Neuronal stem cell (in vitro differentiated cells): ENCODE measurements at regions not wholly inside any gene's neighbourhood (a gene's known extent, or its start where the extent isn't known, plus 50 kb on each side); places are given as distances from the start of the nearest gene placed in this dataset.

Experiments used
- DNase-seq: peaks from one replicate; pipeline ENCODE4 v3.0.0-alpha.2; 2013; ENCODE audit warnings: low spot score
- H2AFZ ChIP-seq: one replicate; pipeline ENCODE4 v1.6.1; 2013; ENCODE audit warnings: mild to moderate bottlenecking, low read length, inconsistent platforms
- H2AK5ac ChIP-seq: 2 replicates; pipeline ENCODE4 v1.6.1; 2013; ENCODE audit warnings: low read depth, mild to moderate bottlenecking, inconsistent platforms, low read length, moderate library complexity, mixed read lengths
- H2BK120ac ChIP-seq: 2 replicates; pipeline ENCODE4 v1.6.1; 2013; ENCODE audit warnings: low read depth, mild to moderate bottlenecking, inconsistent platforms, low read length, moderate library complexity, mixed read lengths
- H2BK12ac ChIP-seq: one replicate; pipeline ENCODE4 v1.6.1; 2013; ENCODE audit warnings: low read length, inconsistent platforms
- H2BK15ac ChIP-seq: 2 replicates; pipeline ENCODE4 v1.6.1; 2013; ENCODE audit warnings: mild to moderate bottlenecking, low read length, inconsistent platforms, mixed read lengths
- H2BK5ac ChIP-seq: one replicate; pipeline ENCODE4 v1.6.1; 2013; ENCODE audit warnings: inconsistent platforms, mild to moderate bottlenecking, low read length, moderate library complexity
- H3K14ac ChIP-seq: one replicate; pipeline ENCODE4 v1.6.1; 2013; ENCODE audit warnings: low read length, inconsistent platforms
- H3K18ac ChIP-seq: 2 replicates; pipeline ENCODE4 v1.6.1; 2013; ENCODE audit warnings: low read length, inconsistent platforms
- H3K23ac ChIP-seq: 2 replicates; pipeline ENCODE4 v1.6.1; 2013; ENCODE audit warnings: low read depth, mild to moderate bottlenecking, mixed read lengths, low read length, inconsistent platforms; ENCODE audit not compliant: poor library complexity
- H3K27ac ChIP-seq: replicated peaks from 3 replicates; pipeline ENCODE4 v1.5.1; 2013; ENCODE audit warnings: low read length, inconsistent platforms
- H3K27me3 ChIP-seq, 3 experiments: 2 replicates each; pipeline ENCODE4 v1.6.1; 2013; ENCODE audit warnings: low read length in 3 of 3, mild to moderate bottlenecking in 2 of 3, inconsistent platforms in 1 of 3, low read depth in 1 of 3, mixed read lengths in 1 of 3, moderate library complexity in 1 of 3; ENCODE audit not compliant: control insufficient read depth in 3 of 3, insufficient read depth in 3 of 3
- H3K36me3 ChIP-seq, 2 donors: replicated peaks in 1 of 2; 2 replicates each; pipeline ENCODE4 v1.6.1; 2013; ENCODE audit warnings: low read length in 2 of 2; ENCODE audit not compliant: control insufficient read depth in 2 of 2, insufficient read depth in 2 of 2
- H3K4ac ChIP-seq: 2 replicates; pipeline ENCODE4 v1.6.1; 2013; ENCODE audit warnings: inconsistent platforms, mild to moderate bottlenecking, low read length, moderate library complexity
- H3K4me1 ChIP-seq, 2 donors: 1 replicate in 1 of 2; 2 replicates in 1 of 2; pipeline ENCODE4 v1.6.1; 2013; ENCODE audit warnings: low read length in 2 of 2, low read depth in 1 of 2; ENCODE audit not compliant: control insufficient read depth in 2 of 2, insufficient read depth in 1 of 2
- H3K4me2 ChIP-seq: one replicate; pipeline ENCODE4 v1.6.1; 2013; ENCODE audit warnings: mild to moderate bottlenecking, low read length, inconsistent platforms; ENCODE audit not compliant: insufficient read depth, poor library complexity, severe bottlenecking
- H3K4me3 ChIP-seq, 2 donors: 2 replicates each; pipeline ENCODE4 v1.5.1; 2013; ENCODE audit warnings: low read length in 2 of 2, mild to moderate bottlenecking in 2 of 2, inconsistent platforms in 1 of 2, moderate library complexity in 1 of 2
- H3K79me1 ChIP-seq: one replicate; pipeline ENCODE4 v1.6.1; 2013; ENCODE audit warnings: low read depth, mild to moderate bottlenecking, inconsistent platforms, low read length, moderate library complexity
- H3K9ac ChIP-seq: one replicate; pipeline ENCODE4 v1.6.1; 2013; ENCODE audit warnings: mild to moderate bottlenecking, low read depth, low read length, inconsistent platforms; ENCODE audit not compliant: poor library complexity
- H3K9me3 ChIP-seq, 2 donors: replicated peaks in 1 of 2; 2 replicates each; pipeline versions ENCODE3 to v1.6.1; 2013; ENCODE audit warnings: low read length in 2 of 2, mild to moderate bottlenecking in 2 of 2, inconsistent platforms in 1 of 2, low read depth in 1 of 2, mixed read lengths in 1 of 2, moderate library complexity in 1 of 2; ENCODE audit not compliant: control insufficient read depth in 2 of 2, insufficient read depth in 1 of 2
- H4K8ac ChIP-seq: one replicate; pipeline ENCODE4 v1.6.1; 2013; ENCODE audit warnings: low read depth, mild to moderate bottlenecking, inconsistent platforms, low read length, moderate library complexity
- H4K91ac ChIP-seq: one replicate; pipeline ENCODE4 v1.6.1; 2013; ENCODE audit warnings: low read length, low read depth, mild to moderate bottlenecking, inconsistent platforms; ENCODE audit not compliant: poor library complexity
- WGBS, 2 donors: extraction: QIAGEN DNeasy Blood & Tissue Kit; methylation state at CpG; one replicate each; pipeline ENCODE4 v1.1.7; 2013; ENCODE audit warnings: missing lambda C conversion rate in 2 of 2, mixed read lengths in 1 of 2; ENCODE audit not compliant: insufficient read length in 2 of 2, insufficient replicate concordance in 1 of 2; ENCODE audit errors: extremely low coverage in 2 of 2; 5-methylcytosine and 5-hydroxymethylcytosine counted together

DNA sequence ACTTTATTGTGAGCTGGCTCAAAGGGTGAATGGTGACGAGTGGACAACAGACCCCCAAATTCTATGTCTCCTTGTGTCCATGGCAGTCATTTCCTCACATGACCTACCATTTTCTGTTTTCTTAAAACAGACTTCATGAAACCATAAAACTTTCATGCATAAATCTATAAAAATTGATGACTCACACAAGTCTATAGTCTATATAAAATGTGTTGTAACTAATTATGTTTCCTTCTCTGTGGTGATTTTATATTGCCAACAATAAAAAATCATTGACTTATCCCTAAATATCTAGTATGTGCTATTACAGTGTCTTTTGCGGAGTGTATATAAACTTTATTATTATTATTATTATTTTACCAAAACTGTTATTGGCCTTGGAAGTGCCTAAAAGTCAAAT, 382.4 kb downstream of the MAT2B start:
- Histone ChIP-seq H3K79me1 (no peaks in the 10 kb centered on the region), H3K9ac (no peak overlapping the region), H3K23ac (no peak overlapping the region), H3K4ac (no peak overlapping the region), H3K4me1 (peaks cover 3 to 4% of the 10 kb centered on the region in 2 donors), H3K18ac (no peak overlapping the region), H3K27me3 (no peaks in the 10 kb centered on the region), H4K8ac (no peak overlapping the region), H3K4me2 (no peak overlapping the region), H3K14ac (no peak overlapping the region), H2BK12ac (no peak overlapping the region), H2AK5ac (no peak overlapping the region), H3K4me3 (no peak overlapping the region), H4K91ac (no peak overlapping the region), H2BK120ac (no peak overlapping the region), H2BK5ac (no peak overlapping the region), H2AFZ (no peak overlapping the region), H3K27ac (no peak overlapping the region), H3K9me3 (no peaks in the 10 kb centered on the region), H2BK15ac (no peak overlapping the region), H3K36me3 (no peaks in the 10 kb centered on the region)
- whole genome bisulfite sequencing, 2 donors = no CpG with 5 or more reads among the region's 2 CpGs
- DNase-seq = no peak

DNA sequence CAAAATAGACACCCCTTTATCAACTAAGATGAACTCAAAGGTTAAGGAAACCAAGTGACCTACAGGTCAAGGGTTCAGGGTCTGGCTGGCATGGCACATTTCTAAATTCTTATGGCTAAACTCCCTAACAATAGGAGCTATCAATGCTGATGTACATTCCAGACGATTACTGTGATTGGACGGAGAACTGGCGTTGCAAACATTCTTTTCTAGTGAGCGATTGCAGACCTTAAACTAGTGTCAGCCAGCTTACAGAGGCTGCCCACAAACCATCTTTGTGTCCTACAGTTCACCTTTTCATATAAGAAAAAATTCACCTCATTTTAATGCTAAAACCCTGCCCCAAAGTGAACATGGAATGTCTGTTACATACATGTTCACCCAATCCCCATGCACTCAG, 382.9 kb downstream of the MAT2B start:
- Histone ChIP-seq H3K27ac (no peak overlapping the region), H3K14ac (no peak overlapping the region), H2BK120ac (no peak overlapping the region), H3K4me3 (no peak overlapping the region), H3K4me1 (peaks cover 3 to 4% of the 10 kb centered on the region in 2 donors), H3K4ac (no peak overlapping the region), H2AK5ac (no peak overlapping the region), H3K36me3 (no peaks in the 10 kb centered on the region), H2BK12ac (no peak overlapping the region), H3K9ac (no peak overlapping the region), H2BK15ac (no peak overlapping the region), H3K9me3 (no peaks in the 10 kb centered on the region), H4K8ac (no peak overlapping the region), H2AFZ (peak overlapping the region; percentile 28), H2BK5ac (no peak overlapping the region), H3K18ac (no peak overlapping the region), H3K23ac (no peak overlapping the region), H3K4me2 (no peak overlapping the region), H3K79me1 (no peaks in the 10 kb centered on the region), H4K91ac (no peak overlapping the region), H3K27me3 (no peaks in the 10 kb centered on the region)
- DNase-seq = no peak
- WGBS, 2 donors = no CpG with 5 or more reads among the region's 4 CpGs

DNA sequence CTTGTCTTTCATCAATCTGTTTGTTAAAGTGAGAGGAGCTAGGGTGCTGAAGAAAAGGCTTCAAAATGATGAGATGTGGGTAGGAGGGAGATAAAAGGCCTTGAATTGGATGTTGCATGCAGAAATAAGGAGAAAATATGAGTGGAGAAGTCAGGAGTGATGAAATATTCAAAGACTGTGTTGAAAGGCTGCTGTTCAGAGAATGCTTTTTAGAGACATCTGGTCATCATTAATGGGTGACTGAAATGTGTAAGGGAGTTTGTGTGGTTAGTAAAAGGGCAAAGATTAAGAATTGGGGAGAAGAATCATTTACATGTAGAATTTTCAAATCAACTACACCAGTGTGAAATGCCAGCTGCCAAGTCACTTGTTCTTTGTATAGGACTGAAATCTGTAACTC, 383.9 kb downstream of the MAT2B start:
- no peak for DNase-seq
- H3K27ac ChIP-seq = no peak overlapping the region
- peaks cover 3 to 4% of the 10 kb centered on the region in 2 donors for H3K4me1 ChIP-seq
- no peak overlapping the region for H3K9ac ChIP-seq
- H3K14ac ChIP-seq = no peak overlapping the region
- no peak overlapping the region for H3K4ac ChIP-seq
- no peak overlapping the region for H3K23ac ChIP-seq
- no peak overlapping the region for H3K4me3 ChIP-seq
- H2AK5ac ChIP-seq = no peak overlapping the region
- H2BK15ac ChIP-seq = no peak overlapping the region
- no peaks in the 10 kb centered on the region for H3K27me3 ChIP-seq
- H2AFZ ChIP-seq = no peak overlapping the region
- no peak overlapping the region for H2BK120ac ChIP-seq
- H4K91ac ChIP-seq = no peak overlapping the region
- H3K18ac ChIP-seq = no peak overlapping the region
- H2BK12ac ChIP-seq = no peak overlapping the region
- no peak overlapping the region for H3K4me2 ChIP-seq
- H3K79me1 ChIP-seq = no peaks in the 10 kb centered on the region
- no peaks in the 10 kb centered on the region for H3K9me3 ChIP-seq
- H3K36me3 ChIP-seq = no peaks in the 10 kb centered on the region
- no peak overlapping the region for H2BK5ac ChIP-seq
- H4K8ac ChIP-seq = no peak overlapping the region

DNA sequence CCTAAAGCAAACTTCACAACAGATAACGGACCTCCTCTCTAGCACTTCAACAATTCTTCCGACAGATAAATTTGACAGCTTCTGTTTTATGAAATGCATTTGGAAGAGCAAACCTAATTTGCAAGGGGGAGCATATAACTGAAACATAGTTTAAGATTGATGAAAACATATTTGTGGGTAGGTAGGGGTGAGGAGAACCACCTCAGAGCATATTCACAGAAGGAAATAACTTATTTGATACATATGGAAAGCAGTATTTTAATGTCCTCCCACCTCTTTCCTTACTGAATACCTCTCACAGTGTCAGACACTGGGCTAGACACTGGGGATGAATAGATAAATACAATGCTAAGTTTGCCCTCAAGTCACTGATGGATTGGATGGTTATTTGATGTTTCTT, 384.8 kb downstream of the MAT2B start:
- no peak overlapping the region for H2AFZ ChIP-seq
- H3K23ac ChIP-seq = no peak overlapping the region
- no peaks in the 10 kb centered on the region for H3K79me1 ChIP-seq
- no peak overlapping the region for H3K4me2 ChIP-seq
- DNase-seq = no peak
- H3K27me3 ChIP-seq = no peaks in the 10 kb centered on the region
- no peaks in the 10 kb centered on the region for H3K9me3 ChIP-seq
- H2BK15ac ChIP-seq = no peak overlapping the region
- H4K8ac ChIP-seq = no peak overlapping the region
- H3K4me1 ChIP-seq = peaks cover under 1 to 4% of the 10 kb centered on the region in 2 donors
- H3K4ac ChIP-seq = no peak overlapping the region
- no peak overlapping the region for H3K14ac ChIP-seq
- H3K27ac ChIP-seq = no peak overlapping the region
- H3K4me3 ChIP-seq = no peak overlapping the region
- H4K91ac ChIP-seq = no peak overlapping the region
- no CpG with 5 or more reads among the region's 2 CpGs for WGBS, 2 donors
- H2AK5ac ChIP-seq = no peak overlapping the region
- no peak overlapping the region for H2BK12ac ChIP-seq
- H2BK120ac ChIP-seq = no peak overlapping the region
- H3K18ac ChIP-seq = no peak overlapping the region
- H3K9ac ChIP-seq = no peak overlapping the region
- no peaks in the 10 kb centered on the region for H3K36me3 ChIP-seq
- H2BK5ac ChIP-seq = no peak overlapping the region
